ENCODE measurements at regions not wholly inside any gene's neighbourhood (a gene's known extent, or its start where the extent isn't known, plus 50 kb on each side); places are given as distances from the start of the nearest gene placed in this dataset.

DNA sequence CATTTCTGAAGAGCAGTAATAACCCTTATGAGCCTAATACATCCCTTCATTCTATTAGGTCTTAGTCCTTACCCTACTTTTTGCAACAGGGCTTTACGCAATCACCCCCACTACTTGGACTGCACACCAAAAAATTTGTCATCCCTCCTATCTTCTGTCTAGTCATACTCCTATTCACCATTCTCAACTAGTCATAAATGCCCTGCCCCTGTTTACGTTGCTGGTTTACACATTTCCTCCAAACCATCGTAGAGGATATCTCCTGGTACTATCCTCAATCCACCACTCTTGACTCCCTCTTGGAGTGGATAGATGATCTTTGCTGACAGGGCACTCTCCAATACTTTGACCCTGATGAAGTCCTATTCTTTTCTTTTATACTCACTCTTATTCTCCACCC is 98.2 kb upstream of the CCNG1 start:
- TF ChIP-seq CTCF (IDR thresholded peaks at IDR 0.05) (no peak), POLR2A (IDR thresholded peaks at IDR 0.05) (no peak), EP300 (IDR thresholded peaks at IDR 0.05) (no peak)

Data from ovary (tissue), 3 donors.